HG03064 (cell line): ENCODE measurements at regions not wholly inside any gene's neighbourhood (a gene's known extent, or its start where the extent isn't known, plus 50 kb on each side); places are given as distances from the start of the nearest gene placed in this dataset.
"Not testable (repeated sequence)": the region's sequence is repeated elsewhere in the genome, so short reads cannot be mapped to it uniquely, and the experiment has no call there.

Experiments used
- ATAC-seq: cut with Tn5 transposase; IDR thresholded peaks from one replicate; pipeline ENCODE4 v1.9.1; 2021; ENCODE audit warnings: low read depth; ENCODE audit not compliant: unreplicated experiment

DNA sequence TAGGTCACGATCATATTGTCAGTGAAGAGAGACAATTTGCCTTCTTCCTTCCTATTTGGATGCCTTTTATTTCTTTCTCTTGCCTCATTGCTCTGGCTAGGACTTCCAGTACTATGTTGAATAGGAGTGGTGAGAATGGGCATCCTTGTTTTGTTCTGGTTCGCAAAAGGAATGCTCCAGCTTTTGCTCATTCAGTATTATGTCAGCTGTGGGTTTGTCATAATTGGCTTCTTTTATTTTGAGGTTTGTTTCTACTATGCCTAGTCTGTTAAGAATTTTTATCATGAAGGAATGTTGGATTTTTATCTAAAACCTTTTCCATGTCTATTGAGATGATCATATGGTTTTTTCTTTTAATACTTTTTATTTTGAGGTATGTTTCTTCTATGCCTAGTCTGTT is 152.3 kb upstream of the MAD2L1 start:
- no peak for ATAC-seq

- no peak for ATAC-seq
Measured at GRCh38 chr4:120215350-120215749, 148.7 kb upstream of the MAD2L1 start.

DNA sequence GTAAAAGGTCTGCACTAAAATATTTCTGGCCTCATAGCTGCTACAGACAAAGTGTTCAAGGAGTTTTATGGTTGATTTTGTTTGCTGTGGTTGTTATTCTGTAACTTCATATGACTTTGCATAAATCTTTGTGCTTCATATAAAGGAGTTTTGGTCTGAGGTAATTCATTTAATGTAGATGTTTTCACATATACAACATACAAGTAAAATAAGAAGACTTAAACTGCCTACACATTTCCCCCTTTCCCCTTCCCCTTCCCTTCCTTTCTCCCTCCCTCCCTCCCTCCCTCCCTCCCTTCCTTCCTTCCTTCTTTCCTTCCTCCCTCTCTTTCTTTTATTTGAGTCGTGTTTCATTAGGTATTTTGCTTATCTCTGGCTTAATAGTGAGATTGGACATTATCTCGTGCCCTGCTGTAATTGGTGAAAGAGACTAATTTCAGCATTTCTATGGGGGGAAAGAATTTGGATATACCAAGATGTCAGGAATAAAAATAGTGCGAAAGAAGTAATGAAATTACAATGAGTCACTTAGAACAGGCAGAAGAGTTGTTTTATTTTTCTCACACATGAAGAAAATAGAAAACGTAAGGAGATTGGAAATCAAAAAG is 144.9 kb upstream of the MAD2L1 start:
- ATAC-seq = no peak

DNA sequence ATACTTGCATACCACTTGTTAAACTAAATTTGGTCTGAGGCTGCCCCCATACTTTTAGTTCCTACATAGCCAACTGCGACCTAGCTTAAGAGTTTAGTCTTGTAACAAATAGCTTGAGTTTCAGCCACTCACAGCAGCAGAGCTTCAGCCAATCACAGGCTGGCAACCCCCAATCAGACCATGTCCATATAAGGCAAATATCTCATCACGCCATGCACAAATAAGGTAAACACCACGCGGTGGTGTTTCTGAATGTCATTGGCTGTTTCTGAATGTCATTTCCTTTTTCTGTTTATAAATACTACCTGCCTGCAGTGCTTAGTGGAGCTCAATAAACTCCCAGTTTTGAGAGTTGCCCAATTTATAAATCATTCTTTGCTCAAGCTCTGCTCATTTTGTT is 143.1 kb upstream of the MAD2L1 start:
- no peak for ATAC-seq

DNA sequence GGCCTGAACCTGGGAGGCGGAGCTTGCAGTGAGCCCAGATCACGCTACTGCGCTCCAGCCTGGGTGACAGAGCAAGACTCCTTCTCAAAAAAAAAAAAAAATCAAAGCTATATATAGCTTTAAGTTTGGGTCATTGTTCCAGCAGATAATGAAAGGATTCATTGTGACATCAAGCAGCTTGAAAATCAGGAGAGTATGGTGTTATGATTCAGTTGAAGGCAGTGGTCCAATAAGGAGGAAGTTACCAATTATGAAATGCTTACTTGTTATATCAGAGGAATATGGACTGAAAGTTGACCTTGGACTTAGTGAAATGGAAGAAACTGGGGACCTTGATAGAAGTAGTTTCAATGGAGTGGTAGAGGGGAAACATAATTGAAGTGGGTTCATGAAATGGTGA is 140.4 kb upstream of the MAD2L1 start:
- ATAC-seq = no peak

DNA sequence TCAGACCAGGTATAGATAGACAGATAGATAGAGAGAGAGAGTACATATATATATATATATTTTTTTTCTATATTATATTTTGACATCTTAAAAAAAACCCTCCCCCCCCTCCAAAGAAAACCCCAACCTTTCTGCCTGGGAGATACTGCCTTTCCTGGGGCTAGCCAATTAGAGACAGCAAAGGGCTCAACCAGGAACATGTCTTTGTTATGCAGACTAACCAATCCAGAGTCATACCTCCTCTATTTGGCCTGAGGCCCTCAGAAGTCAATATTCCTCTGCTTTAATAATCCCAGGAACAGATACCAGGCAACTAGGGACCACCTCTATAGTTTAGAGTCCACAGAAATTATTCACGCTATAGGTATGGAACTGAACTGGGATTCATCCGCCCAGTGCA is 135.6 kb upstream of the MAD2L1 start:
- ATAC-seq = no peak

DNA sequence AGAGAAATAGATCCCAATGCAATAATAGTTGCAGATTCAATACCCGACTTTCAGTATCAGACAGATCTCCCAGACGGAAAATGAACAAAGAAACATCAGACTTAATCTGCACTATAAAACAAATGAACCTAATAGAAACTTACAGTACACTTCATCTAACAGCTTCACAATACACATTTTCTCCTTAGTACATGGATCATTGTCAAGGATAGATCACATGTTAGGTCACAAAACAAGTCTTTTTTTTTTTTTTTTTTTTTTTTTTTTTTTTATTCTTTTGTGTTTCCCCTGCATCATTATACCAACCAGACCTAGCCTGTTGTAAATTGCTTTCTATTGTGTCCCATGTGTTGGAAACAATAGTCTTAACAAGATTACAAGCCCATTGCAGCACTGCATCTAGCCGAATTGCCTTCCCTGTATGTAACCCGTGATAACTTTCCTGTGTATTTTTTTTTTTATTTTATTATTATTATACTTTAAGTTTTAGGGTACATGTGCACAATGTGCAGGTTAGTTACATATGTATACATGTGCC is 134.0 kb upstream of the MAD2L1 start:
- not testable (repeated sequence) for ATAC-seq

DNA sequence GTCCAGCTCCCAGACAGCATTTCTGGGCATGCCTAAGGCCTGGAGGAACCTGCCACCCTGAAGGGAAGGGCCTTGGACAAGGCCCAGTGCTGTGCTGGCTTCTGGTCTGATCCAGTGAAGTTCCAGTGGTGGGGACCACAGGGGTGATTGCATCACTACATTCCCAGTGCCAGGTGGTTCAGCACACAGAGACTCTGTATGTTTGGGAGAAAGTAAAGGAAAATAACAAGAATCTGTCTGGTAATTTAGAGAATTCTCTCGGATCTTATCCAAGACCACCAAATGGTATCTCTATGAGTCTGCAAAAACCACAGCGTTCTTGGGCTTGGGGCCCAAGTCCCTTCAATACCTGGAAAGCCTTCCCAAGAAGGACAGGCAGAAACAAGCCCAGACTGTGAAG is 131.8 kb upstream of the MAD2L1 start:
- ATAC-seq = no peak

- no peak for ATAC-seq
Measured at GRCh38 chr4:120177603-120178002, 111.0 kb upstream of the MAD2L1 start.

GRCh38 chr4:120175272-120175671 is 108.6 kb upstream of the MAD2L1 start:
- no peak for ATAC-seq

GRCh38 chr4:120163895-120164294 is 97.2 kb upstream of the MAD2L1 start:
- ATAC-seq = no peak

DNA sequence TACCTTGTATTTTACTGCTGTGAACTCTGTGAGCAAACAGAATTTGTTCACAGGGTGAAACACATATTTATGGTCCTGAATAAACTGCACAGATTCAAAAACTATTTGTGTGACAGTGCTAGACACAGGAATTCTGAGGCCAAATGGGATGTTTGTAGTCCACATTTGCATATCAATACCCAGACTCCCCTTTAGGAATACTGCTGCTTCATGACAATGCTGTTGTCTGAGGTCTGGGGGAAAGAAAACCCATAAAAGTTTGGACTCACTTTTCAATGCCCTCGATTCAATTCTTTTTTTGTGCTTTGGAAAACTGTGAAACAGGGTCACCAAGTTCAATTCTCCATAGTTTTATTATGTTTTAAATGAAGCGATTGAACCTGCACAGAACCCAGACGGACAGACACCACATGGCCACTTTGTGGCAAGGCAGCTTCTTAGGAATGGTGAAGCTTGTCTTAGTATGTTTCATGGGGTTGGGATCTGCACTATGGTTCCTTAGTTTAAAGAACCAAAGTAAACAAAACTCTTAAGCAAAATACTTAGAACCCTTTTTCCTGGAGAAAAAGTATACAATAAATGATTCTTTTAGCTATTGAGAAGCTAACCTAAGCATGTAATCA is 92.3 kb upstream of the MAD2L1 start:
- no peak for ATAC-seq

DNA sequence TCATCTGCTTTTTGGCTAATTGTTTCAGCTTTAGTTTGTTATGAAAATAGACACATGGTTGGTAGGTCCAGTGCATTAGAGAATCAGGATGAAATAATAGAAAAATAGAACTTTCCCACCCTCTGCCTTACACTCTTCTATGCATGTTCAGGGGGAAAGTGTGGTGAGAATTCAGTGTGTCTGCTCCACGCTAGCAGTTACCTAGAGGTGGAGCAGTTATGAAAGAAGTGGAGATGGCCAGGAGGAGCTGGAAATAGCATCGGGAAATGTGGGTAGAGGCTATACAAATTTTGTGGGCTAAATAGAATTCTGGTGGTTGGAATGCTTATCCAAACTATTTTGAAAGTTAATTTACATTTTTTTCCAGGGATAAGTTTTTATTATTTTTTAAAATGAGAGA is 91.4 kb upstream of the MAD2L1 start:
- no peak for ATAC-seq

DNA sequence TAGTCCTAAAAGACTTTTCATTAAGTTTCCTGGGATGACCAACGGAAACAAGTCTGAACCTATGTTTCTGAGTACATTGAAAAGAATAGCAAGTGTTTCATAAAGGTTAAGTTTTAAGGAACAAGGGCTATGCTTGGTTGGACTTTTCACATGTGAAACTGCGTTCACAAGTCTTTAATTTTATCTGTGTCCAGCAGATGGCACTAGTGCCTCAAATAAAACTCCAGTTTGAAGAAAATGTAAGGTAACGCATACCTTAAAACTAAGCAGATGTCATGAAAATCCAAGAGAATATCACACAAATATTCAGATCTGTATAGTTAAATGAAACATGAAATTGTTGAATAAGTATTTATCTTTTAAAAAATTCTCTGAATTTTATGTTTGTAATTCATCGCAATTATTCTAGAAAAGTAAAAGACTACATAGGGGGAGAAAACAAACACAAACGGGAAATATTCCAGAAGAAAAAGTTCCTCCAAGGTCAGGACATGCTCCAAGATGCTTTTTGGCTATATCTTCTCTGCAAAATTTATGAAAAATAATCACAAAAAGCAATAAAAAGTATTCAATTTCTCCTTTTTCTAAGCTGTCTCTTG is 89.6 kb upstream of the MAD2L1 start:
- no peak for ATAC-seq

GRCh38 chr4:120155287-120155686 is 88.6 kb upstream of the MAD2L1 start:
- no peak for ATAC-seq

DNA sequence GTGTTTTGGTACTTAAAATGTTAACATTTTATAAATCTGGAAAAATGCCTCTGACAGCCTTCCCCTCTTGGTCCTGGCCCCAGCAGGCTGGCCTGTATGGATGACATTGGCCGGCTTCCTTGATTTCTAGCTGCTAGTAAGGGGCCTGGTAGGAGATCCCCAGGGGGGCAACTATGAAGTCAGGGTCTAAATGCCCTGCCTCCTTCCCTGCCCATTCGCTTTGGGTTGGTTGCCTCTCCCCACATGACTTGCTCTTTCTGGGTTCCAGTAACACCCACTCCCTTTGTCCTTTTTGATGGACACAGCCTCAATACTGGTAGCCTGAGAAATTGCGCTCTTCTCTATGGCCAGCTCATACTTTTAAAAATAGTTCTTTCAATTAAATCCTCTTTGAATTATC is 78.0 kb upstream of the MAD2L1 start:
- no peak for ATAC-seq

DNA sequence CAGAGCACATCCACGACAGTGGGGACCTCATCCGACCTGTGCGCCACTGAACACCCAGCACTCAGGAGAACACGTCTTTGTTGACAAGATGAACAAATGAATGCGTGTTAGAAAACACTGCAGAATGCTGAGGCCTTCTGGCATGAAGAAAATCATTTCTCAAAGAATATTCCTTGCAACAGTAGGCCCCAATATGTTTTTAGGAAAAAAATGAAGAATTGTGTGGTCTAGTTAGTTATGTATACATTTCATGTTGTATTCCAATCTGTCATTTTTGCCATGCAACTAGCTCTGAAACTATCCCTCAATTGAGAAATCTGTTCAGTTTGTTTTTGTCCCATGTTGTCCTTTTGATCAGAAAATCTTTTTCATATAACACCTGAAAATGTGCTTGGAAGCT is 77.4 kb upstream of the MAD2L1 start:
- ATAC-seq = no peak

GRCh38 chr4:120139392-120139791 is 72.7 kb upstream of the MAD2L1 start:
- no peak for ATAC-seq

DNA sequence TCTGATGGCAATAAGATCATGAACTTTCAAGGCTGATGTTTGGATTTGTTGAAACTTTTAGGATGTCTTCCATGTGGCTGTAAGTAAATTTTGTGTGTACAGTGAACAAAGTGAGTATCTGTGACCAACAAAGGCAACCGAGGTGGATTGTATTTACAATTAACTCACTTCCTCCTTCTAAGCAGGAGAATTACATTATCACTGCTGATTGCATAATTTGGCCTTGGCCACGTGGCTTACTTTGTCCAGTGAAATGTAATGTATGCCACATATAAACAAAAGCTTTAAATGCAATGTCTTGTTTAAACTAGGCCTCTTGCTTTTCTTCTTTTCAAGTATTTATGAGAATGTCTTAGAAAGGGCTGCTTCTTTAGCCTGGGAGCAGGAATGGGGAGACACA is 66.3 kb upstream of the MAD2L1 start:
- ATAC-seq = no peak

GRCh38 chr4:120130786-120131185 is 64.1 kb upstream of the MAD2L1 start:
- ATAC-seq = no peak
